ENCODE measurements at regions not wholly inside any gene's neighbourhood (a gene's known extent, or its start where the extent isn't known, plus 50 kb on each side); places are given as distances from the start of the nearest gene placed in this dataset.

GRCh38 chr6:76584121-76584520 lies 511.7 kb upstream of the IMPG1 start:
- TF ChIP-seq ARNT (IDR thresholded peaks at IDR 0.05): no peak
- TF ChIP-seq ZNF263 (CRISPR knock-in tag; IDR thresholded peaks at IDR 0.05): no peak
- TF ChIP-seq ZNF891 (CRISPR knock-in tag; IDR thresholded peaks at IDR 0.05): no peak

All from HepG2 (cell line).